ENCODE measurements at regions not wholly inside any gene's neighbourhood (a gene's known extent, or its start where the extent isn't known, plus 50 kb on each side); places are given as distances from the start of the nearest gene placed in this dataset.

GRCh38 chr19:32039440-32039839 lies 306.0 kb upstream of the ZNF507 start:
- FAIRE-seq (no peak), DNase-seq (peak in 3 of 5 donors; percentile 18 to 50 (median 46))
- intact Hi-C loops (cut with DNase I): no loop called here
- Histone ChIP-seq H3K9ac (ENCODE audit: low read length in 3 of 3) (no peak overlapping the region), H3K36me3 (ENCODE audit: control insufficient read depth in 2 of 3, insufficient read depth in 3 of 3, low read length in 3 of 3) (no peaks in the 10 kb centered on the region), H3K27me3 (ENCODE audit: control insufficient read depth, insufficient read depth, low read length) (peaks cover 2% of the 10 kb centered on the region), H3K4me3 (ENCODE audit: low read length in 3 of 3) (no peak overlapping the region), H3K9me3 (ENCODE audit: control insufficient read depth in 2 of 3, insufficient read depth in 1 of 3, low read length in 3 of 3) (no peaks in the 10 kb centered on the region), H3K27ac (ENCODE audit: low read depth in 2 of 2, low read length in 2 of 2) (no peak overlapping the region), H3K4me1 (ENCODE audit: control insufficient read depth in 2 of 3, insufficient read depth in 2 of 3, low read depth in 1 of 3, low read length in 3 of 3) (no peaks in the 10 kb centered on the region)
- TF ChIP-seq, protein P1, sequence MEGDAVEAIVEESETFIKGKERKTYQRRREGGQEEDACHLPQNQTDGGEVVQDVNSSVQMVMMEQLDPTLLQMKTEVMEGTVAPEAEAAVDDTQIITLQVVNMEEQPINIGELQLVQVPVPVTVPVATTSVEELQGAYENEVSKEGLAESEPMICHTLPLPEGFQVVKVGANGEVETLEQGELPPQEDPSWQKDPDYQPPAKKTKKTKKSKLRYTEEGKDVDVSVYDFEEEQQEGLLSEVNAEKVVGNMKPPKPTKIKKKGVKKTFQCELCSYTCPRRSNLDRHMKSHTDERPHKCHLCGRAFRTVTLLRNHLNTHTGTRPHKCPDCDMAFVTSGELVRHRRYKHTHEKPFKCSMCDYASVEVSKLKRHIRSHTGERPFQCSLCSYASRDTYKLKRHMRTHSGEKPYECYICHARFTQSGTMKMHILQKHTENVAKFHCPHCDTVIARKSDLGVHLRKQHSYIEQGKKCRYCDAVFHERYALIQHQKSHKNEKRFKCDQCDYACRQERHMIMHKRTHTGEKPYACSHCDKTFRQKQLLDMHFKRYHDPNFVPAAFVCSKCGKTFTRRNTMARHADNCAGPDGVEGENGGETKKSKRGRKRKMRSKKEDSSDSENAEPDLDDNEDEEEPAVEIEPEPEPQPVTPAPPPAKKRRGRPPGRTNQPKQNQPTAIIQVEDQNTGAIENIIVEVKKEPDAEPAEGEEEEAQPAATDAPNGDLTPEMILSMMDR (IDR thresholded peaks at IDR 0.05; ENCODE audit: borderline replicate concordance, extremely low read depth, insufficient read depth): no peak

DNA sequence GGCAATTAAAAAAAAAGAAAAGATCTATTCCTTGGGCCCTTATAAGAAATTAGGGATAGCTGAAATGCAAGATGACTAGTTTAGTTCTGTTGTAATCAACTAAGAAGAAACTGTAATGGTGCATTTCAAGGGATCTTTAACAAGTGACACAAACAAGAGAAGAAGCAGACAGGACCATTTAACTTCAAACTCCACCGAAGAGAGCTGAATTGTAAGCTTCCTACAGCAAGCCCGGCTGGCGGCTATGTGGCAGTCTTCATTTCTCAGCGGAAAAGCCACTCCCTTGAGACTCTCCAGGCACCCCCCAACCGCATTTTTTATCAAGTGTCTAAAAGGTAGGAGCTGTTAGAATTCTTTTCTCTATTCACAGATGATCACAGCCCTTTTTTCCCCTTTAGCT lies 305.2 kb upstream of the ZNF507 start:
- Histone ChIP-seq H3K9ac (ENCODE audit: low read length in 3 of 3) (no peak overlapping the region), H3K4me1 (ENCODE audit: control insufficient read depth in 2 of 3, insufficient read depth in 2 of 3, low read depth in 1 of 3, low read length in 3 of 3) (no peaks in the 10 kb centered on the region), H3K27me3 (ENCODE audit: control insufficient read depth, insufficient read depth, low read length) (peaks cover 2% of the 10 kb centered on the region), H3K4me3 (ENCODE audit: low read length in 3 of 3) (no peak overlapping the region), H3K9me3 (ENCODE audit: control insufficient read depth in 2 of 3, insufficient read depth in 1 of 3, low read length in 3 of 3) (no peaks in the 10 kb centered on the region), H3K36me3 (ENCODE audit: control insufficient read depth in 2 of 3, insufficient read depth in 3 of 3, low read length in 3 of 3) (no peaks in the 10 kb centered on the region), H3K27ac (ENCODE audit: low read depth in 2 of 2, low read length in 2 of 2) (no peak overlapping the region)
- FAIRE-seq: no peak
- intact Hi-C loops (cut with DNase I): no loop called here
- DNase-seq: no peak
- TF ChIP-seq, protein P1 (IDR thresholded peaks at IDR 0.05; ENCODE audit: borderline replicate concordance, extremely low read depth, insufficient read depth): no peak

GRCh38 chr19:32041681-32042292 lies 303.6 kb upstream of the ZNF507 start:
- intact Hi-C loops (cut with DNase I): no loop called here
- no peaks in the 10 kb centered on the region for H3K4me1 ChIP-seq (ENCODE audit: control insufficient read depth in 2 of 3, insufficient read depth in 2 of 3, low read depth in 1 of 3, low read length in 3 of 3)
- H3K27ac ChIP-seq (ENCODE audit: low read depth in 2 of 2, low read length in 2 of 2): no peak overlapping the region
- H3K9ac ChIP-seq (ENCODE audit: low read length in 3 of 3): no peak overlapping the region
- FAIRE-seq (peak; percentile 13), DNase-seq (peak in 4 of 5 donors; percentile 53 to 85 (median 70))
- no peaks in the 10 kb centered on the region for H3K36me3 ChIP-seq (ENCODE audit: control insufficient read depth in 2 of 3, insufficient read depth in 3 of 3, low read length in 3 of 3)
- H3K27me3 ChIP-seq (ENCODE audit: control insufficient read depth, insufficient read depth, low read length): peaks cover 2% of the 10 kb centered on the region
- no peaks in the 10 kb centered on the region for H3K9me3 ChIP-seq (ENCODE audit: control insufficient read depth in 2 of 3, insufficient read depth in 1 of 3, low read length in 3 of 3)
- TF ChIP-seq, protein P1 (IDR thresholded peaks at IDR 0.05; ENCODE audit: borderline replicate concordance, extremely low read depth, insufficient read depth): peak; percentile 45
- peak overlapping the region in 1 of 3 donors; percentile 45 for H3K4me3 ChIP-seq (ENCODE audit: low read length in 3 of 3)

DNA sequence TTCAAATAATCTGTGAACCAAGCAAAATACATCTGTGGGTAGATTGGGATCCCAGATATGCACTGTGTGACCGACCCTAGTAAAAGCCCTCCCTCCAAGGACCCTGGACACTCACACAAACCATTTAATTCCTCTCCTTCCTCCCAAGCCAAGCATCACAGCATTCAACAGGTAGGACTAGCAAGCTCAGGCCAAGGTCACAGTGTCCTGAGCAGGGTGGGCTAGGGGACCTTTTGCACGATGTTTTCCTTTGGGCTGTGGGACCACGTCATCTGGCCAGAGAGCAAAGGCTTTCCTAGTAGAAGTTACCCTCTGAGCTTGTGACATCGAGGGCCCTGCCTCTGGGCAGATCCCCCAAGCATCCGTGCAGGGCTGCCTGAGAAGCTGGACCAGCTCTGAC lies 297.6 kb upstream of the ZNF507 start:
- FAIRE-seq: no peak
- Histone ChIP-seq H3K9me3 (ENCODE audit: control insufficient read depth in 2 of 3, insufficient read depth in 1 of 3, low read length in 3 of 3) (no peaks in the 10 kb centered on the region), H3K27me3 (ENCODE audit: control insufficient read depth, insufficient read depth, low read length) (peaks cover under 1% of the 10 kb centered on the region), H3K4me3 (ENCODE audit: low read length in 3 of 3) (no peak overlapping the region), H3K36me3 (ENCODE audit: control insufficient read depth in 2 of 3, insufficient read depth in 3 of 3, low read length in 3 of 3) (no peaks in the 10 kb centered on the region), H3K9ac (ENCODE audit: low read length in 3 of 3) (no peak overlapping the region), H3K27ac (ENCODE audit: low read depth in 2 of 2, low read length in 2 of 2) (no peak overlapping the region), H3K4me1 (ENCODE audit: control insufficient read depth in 2 of 3, insufficient read depth in 2 of 3, low read depth in 1 of 3, low read length in 3 of 3) (no peaks in the 10 kb centered on the region)
- DNase-seq: no peak
- intact Hi-C loops (cut with DNase I): no loop called here
- TF ChIP-seq, protein P1 (IDR thresholded peaks at IDR 0.05; ENCODE audit: borderline replicate concordance, extremely low read depth, insufficient read depth): no peak

Data from kidney (tissue), 13 donors.